ENCODE measurements at regions not wholly inside any gene's neighbourhood (a gene's known extent, or its start where the extent isn't known, plus 50 kb on each side); places are given as distances from the start of the nearest gene placed in this dataset.

- no peak overlapping the region for H3K4me2 ChIP-seq (ENCODE audit: insufficient read depth in 1 of 2, low read depth in 2 of 2, low read length in 2 of 2)
- no peak overlapping the region for H2BK120ac ChIP-seq (replicated peaks; ENCODE audit: low read depth, low read length)
- no peak overlapping the region for H3K23ac ChIP-seq (ENCODE audit: insufficient read length)
- H3K27me3 ChIP-seq (replicated peaks in 1 of 4; ENCODE audit: control insufficient read depth in 3 of 4, extremely low read depth in 1 of 4, insufficient read depth in 3 of 4, low read length in 3 of 4) = no peaks in the 10 kb centered on the region
- no peak overlapping the region for H2AK5ac ChIP-seq (ENCODE audit: low read depth, low read length)
- H3K36me3 ChIP-seq (ENCODE audit: control insufficient read depth in 2 of 4, insufficient read depth in 4 of 4, low read length in 3 of 4) = no peaks in the 10 kb centered on the region
- H3K23me2 ChIP-seq (ENCODE audit: low read depth, low read length) = no peaks in the 10 kb centered on the region; the same call in 1 of the 2 replicates
- H3K27ac ChIP-seq (ENCODE audit: low read depth, low read length) = no peak overlapping the region
- no peak overlapping the region for H3K9ac ChIP-seq (replicated peaks in 1 of 4; ENCODE audit: extremely low read depth in 1 of 4, low read depth in 3 of 4, low read length in 3 of 4)
- no peak overlapping the region for H3K14ac ChIP-seq (ENCODE audit: insufficient read length)
- DNase-seq (ENCODE audit: low read depth in 1 of 2, low spot score in 2 of 2) (no peak), FAIRE-seq (no peak)
- POLR2A ChIA-PET (ENCODE audit: partially characterized antibody) = no interaction called here
- H3K4me3 ChIP-seq (ENCODE audit: extremely low read depth in 1 of 4, insufficient read depth in 2 of 4, low read depth in 3 of 4, low read length in 4 of 4) = no peak overlapping the region
- no peak overlapping the region for H4K91ac ChIP-seq (replicated peaks; ENCODE audit: insufficient read length, low read length)
- H4K20me1 ChIP-seq (replicated peaks in 1 of 2; ENCODE audit: control insufficient read depth in 1 of 2, insufficient read depth in 2 of 2, low read length in 2 of 2) = no peaks in the 10 kb centered on the region
- H2BK15ac ChIP-seq (ENCODE audit: low read length) = no peak overlapping the region
- no peak overlapping the region for H3K56ac ChIP-seq (replicated peaks; ENCODE audit: insufficient read length, low read depth, low read length)
- no peak overlapping the region for H2BK20ac ChIP-seq (ENCODE audit: low read length)
- no peak overlapping the region for H2BK5ac ChIP-seq (ENCODE audit: low read depth, low read length)
- 87% methylated on average over 6 of the region's 6 CpGs; no CpG with 5 or more reads in 1 of the 2 experiments for WGBS, 2 experiments (ENCODE audit: extremely low coverage in 1 of 2, insufficient coverage in 1 of 2, insufficient read length in 1 of 2, insufficient replicate concordance in 2 of 2, low coverage in 1 of 2, low lambda C conversion rate in 2 of 2, missing lambda C conversion rate in 1 of 2)
- H2AFZ ChIP-seq (ENCODE audit: low read length) = no peak overlapping the region
- H3K79me2 ChIP-seq (ENCODE audit: control insufficient read depth in 1 of 2, insufficient read depth in 2 of 2, low read length in 2 of 2) = no peaks in the 10 kb centered on the region
- no peak overlapping the region for H4K8ac ChIP-seq (ENCODE audit: extremely low read depth, insufficient read depth, low read length)
- no peaks in the 10 kb centered on the region for H3K4me1 ChIP-seq (replicated peaks in 1 of 4; ENCODE audit: control insufficient read depth in 3 of 4, insufficient read depth in 4 of 4, low read length in 3 of 4)
- no peaks in the 10 kb centered on the region; a peak in 1 of 4 replicates for H3K9me3 ChIP-seq (ENCODE audit: insufficient read depth in 2 of 2, low read depth in 1 of 2, low read length in 1 of 2)
- H4K5ac ChIP-seq (ENCODE audit: insufficient read length, low read depth, low read length) = no peak overlapping the region
- CTCF ChIA-PET (ENCODE audit: partially characterized antibody) = interaction anchor here (0.9 to 3.1 kb wide), 5 partner anchors 21 to 128 kb away, joined by 3 to 18 read pairs (median 4); a partner anchor contains a TSS
- H3K4ac ChIP-seq (replicated peaks; ENCODE audit: insufficient read length, low read depth, low read length) = no peak overlapping the region
- no peak overlapping the region for H3K18ac ChIP-seq (ENCODE audit: extremely low read depth, low read length)
- no peak overlapping the region for H2BK12ac ChIP-seq (ENCODE audit: low read depth, low read length)
- no peaks in the 10 kb centered on the region for H3K79me1 ChIP-seq (ENCODE audit: low read depth, low read length)
- no peak for TF ChIP-seq CHD2 (IDR thresholded peaks at IDR 0.05; ENCODE audit: low read length)
Observed at GRCh38 chr18:46301081-46301480, 196.9 kb downstream of the HAUS1 start.

All from H1 (cell line).